ENCODE measurements at regions not wholly inside any gene's neighbourhood (a gene's known extent, or its start where the extent isn't known, plus 50 kb on each side); places are given as distances from the start of the nearest gene placed in this dataset.
"Not testable (repeated sequence)": the region's sequence is repeated elsewhere in the genome, so short reads cannot be mapped to it uniquely, and the experiment has no call there.

DNA sequence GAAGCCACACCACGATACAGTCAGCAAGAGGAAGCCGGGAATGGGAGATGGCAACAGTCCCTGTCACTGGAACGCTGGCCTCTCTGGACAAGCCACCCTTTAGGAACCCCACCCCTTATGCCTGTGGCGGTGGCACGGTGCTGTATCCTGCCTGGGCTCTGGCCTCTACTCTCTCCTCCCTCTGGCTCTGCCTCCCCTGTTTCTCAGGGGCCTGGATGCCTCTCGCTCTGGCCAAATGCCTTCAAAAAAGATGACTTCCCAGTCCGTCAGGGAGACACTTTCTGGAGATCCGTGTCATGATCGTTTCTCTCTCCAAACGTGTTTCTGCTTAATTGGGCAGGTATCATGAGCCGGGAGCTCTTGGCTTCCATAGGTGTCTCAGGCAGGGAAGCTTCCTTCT lies 99.1 kb upstream of the FOXD4L5 start:
- H3K4me3 ChIP-seq (ENCODE audit: low read depth, low read length); H3K27me3 ChIP-seq; H3K36me3 ChIP-seq; H3K4me1 ChIP-seq; DNase-seq; H3K9me3 ChIP-seq: not testable (repeated sequence)

DNA sequence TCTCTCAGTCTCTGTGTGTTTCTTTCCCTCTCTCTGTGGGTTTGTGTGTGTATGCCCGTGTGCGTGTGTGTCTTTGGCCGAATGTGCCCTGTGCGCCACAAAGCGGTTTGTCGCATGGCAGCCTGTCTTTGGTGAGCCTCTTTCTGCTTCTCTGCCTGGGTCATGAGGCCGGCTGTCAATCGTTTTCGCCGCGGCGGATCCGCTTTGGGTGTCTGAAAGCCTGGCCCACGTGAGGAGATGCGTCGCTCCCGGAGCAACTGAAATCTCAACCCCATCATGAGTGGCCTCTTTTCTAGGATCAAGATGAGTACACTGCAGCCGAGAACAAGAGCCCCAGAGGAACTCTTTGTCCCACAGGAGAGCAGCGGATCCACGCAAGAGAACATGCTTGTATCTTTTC lies 98.6 kb upstream of the FOXD4L5 start:
- H3K4me1 ChIP-seq; H3K27me3 ChIP-seq; H3K9me3 ChIP-seq; DNase-seq; H3K36me3 ChIP-seq; H3K4me3 ChIP-seq (ENCODE audit: low read depth, low read length): not testable (repeated sequence)

DNA sequence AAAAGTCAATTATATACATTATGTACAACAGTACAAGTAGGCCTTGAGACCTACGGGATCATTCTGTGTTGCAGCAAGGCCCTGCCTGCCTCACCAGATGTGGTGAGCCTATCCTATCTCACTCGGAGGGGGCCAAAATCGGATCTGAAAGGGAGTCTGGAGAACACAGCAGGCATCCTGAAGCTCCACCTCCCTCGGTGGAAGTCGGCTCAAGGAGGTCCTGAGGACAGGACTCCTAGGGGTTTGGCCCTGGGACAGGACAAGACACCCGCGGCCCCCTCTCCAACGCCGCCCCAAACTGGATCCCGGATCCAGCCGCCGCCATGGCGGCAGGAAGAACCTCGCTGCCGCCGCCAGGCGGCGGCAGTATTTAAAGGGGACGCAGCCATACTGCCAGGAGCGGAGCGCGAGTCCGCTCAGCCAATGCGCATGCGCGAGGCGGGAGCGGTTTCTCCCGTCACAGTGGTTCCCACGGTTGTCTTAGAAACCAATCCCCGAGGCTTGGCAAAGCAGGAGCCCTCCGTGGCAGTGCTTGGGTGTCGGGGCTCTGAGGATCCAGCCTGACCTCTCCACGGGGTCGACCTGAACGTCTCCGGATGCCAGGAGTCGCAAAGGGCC lies 97.8 kb upstream of the FOXD4L5 start:
- not testable (repeated sequence) for H3K9me3 ChIP-seq; H3K4me3 ChIP-seq (ENCODE audit: low read depth, low read length); H3K36me3 ChIP-seq

More for the DNA sequence above, 97.8 kb upstream of the FOXD4L5 start:
- H3K27me3 ChIP-seq, H3K4me1 ChIP-seq, DNase-seq: not testable (repeated sequence)

All from BE2C (cell line).